NCI-H187 (cell line): ENCODE measurements at regions not wholly inside any gene's neighbourhood (a gene's known extent, or its start where the extent isn't known, plus 50 kb on each side); places are given as distances from the start of the nearest gene placed in this dataset.
"Not testable (repeated sequence)": the region's sequence is repeated elsewhere in the genome, so short reads cannot be mapped to it uniquely, and the experiment has no call there.

Source experiments
- DNase-seq, 2 experiments: peaks; one replicate each; lab custom pipeline; 2025; lab: John Stamatoyannopoulos, UW

DNA sequence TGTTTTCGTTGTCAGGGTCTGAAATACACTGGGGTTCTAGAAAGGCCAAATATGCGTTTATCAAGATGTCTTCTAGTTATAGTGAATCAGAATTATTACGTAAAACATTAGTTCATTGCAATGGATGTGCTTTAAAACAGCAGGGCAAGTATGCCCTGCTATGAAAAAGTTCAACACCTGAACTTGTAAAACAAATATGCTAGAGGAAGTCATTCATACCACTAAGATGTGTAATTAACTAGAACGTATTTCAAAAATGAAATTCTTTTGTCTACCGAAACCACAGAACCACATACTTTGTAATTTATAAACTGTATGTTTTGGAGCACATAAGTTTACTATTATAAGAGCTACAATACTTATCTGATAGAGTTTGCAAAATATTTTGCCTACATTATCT, 266.2 kb downstream of the KCTD12 start:
- no peak for DNase-seq

GRCh38 chr13:76619631-76620030, 266.6 kb downstream of the KCTD12 start:
- DNase-seq: no peak

DNA sequence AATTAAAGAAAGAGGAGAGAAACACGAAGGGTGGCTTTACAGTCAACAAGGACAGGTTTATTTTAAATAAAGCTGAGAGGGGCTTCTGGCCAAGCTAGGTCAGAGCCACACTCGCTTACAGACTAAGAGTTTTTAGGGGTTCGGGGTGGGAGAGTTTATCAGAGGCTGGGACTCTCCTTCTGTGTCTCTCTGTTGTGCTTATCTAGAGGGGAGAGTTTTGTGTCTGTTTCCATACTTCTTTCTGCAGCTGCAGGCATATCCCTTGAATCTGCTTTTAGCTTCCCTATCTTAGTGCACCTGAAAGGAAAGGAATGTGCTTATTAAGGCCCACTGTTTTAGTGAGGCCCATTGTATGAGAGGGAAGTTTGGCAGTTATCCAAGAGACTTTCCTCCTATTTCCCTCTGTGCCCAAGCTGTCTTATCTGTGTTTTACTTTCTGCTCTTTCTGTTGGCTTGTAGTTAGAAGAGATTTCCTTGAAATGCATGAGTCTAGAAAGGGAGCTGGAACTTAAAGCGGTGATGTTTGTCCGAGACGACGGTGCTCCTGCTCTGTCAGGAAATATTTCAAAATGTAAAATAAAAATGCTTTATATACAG, 275.3 kb downstream of the KCTD12 start:
- DNase-seq: no peak

DNA sequence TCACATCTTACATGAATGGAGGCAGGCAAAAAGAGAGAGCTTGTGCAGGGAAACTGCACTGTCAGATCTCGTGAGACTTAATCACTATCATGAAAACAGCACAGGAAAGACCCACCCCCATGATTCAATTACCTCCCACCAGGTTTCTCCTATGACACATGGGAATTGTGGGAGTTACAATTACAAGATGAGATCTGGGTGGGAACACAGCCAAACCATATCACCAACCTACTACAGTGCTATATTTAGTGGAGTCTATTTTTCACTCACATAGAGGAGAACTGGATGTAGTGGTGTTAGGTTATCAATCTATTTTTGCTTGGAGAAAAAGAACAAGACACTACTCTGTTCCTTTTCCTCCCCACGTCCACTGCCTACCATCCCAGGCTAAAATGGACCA, 276.6 kb downstream of the KCTD12 start:
- DNase-seq: no peak

GRCh38 chr13:76607866-76608265, 278.3 kb downstream of the KCTD12 start:
- no peak for DNase-seq

- no peak for DNase-seq
These were observed 286.1 kb downstream of the KCTD12 start for GRCh38 chr13:76600081-76600480.

- no peak for DNase-seq
These were observed 288.3 kb downstream of the KCTD12 start for GRCh38 chr13:76597868-76598267.

DNA sequence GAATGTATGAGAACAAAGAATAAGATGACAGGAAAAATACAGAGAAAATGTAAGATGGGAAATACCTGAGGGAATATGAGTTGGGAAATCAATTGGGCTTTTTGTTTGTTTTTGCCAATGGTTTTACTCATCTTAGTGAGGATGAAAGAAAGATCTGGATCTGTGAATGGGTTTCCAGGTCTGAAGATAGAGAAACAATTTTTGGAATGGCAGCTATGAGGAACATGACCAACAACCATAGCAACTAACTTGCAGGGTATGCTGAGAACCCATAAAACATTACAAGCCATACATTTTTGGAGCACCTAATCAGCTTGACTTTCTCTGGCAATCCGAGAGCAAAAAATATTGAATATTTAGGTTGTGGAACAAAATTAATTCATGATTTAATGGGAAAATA, 290.0 kb downstream of the KCTD12 start:
- DNase-seq: no peak

DNA sequence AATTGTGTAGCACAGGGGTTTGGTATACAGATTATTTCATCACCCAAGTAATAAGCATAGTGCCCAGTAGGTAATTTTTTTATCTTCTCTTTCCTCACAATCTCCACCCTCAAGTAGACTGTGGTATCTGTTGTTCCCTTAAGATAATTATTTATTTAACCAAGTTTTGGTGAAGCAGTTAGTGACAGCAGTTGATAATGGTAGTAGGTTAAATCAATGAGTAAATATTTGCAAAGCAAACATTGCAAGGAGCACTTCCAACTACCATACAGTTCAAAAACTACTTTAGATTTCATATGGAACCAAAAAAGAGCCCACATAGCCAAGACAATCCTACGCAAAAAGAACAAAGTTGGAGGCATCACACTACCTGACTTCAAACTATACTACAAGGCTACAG, 291.8 kb downstream of the KCTD12 start:
- no peak for DNase-seq

GRCh38 chr13:76586842-76587241, 299.4 kb downstream of the KCTD12 start:
- no peak for DNase-seq

DNA sequence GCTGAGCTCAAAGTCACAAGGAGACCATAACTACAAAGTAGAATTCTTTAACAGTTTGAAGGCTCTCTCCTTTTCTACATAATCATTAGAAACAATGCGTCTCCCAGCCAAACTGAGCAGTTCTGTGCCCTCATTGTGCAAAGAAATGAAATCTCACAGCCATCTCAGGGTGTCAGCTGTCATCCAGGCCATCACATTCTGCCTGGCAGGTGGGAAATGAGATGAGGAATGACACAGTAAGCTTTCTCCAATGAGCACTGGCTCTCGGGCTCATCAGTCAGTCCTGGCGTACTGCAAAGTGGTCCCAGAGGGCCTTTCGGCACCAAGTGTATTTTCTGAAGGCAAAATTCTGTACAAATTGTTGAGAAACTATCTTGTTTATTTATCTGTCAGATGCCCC, 306.5 kb downstream of the KCTD12 start:
- DNase-seq: no peak

- DNase-seq: not testable (repeated sequence)
These were observed 310.6 kb downstream of the KCTD12 start for GRCh38 chr13:76575634-76576033.

DNA sequence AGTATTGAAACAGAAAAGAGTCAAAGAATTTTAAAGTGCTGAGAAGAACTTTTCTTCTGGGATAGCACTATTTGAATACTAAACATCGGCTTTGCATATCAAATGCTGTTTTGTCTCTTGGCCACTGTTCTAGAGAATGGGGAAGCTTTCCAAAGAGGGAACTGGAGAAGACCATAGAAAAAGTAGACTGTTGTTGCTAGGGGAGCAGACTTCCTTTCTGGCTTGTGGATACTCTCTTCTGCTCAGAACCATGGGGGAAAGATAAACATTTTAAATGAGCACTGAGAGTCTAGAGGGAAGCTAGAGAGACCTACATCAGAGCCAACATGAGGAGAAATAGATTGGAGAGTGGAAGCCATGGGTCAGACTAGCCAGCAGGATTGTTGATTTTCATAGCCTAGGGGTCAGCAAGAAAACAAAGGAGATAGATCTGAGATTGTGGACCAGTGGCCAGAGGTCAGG, 315.7 kb downstream of the KCTD12 start:
- no peak for DNase-seq

DNA sequence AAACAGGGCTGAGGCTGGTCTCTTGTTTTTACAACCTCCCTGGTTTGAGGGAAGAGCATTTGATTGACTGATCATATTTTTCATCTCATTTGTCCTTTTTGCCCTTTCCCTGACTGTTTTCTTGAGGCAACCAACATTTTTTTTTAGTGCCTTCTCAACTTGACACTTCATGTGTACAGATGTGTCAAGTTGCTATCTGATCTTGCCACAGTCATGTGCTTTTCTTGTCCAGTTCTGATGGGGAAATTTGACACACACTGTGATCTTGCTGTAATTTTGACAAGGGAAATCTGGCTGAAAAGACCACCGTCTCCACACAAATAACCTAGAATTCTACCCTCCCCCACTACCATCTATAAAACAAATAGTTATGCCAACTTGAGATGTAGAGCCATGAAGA, 329.6 kb downstream of the KCTD12 start:
- no peak for DNase-seq

DNA sequence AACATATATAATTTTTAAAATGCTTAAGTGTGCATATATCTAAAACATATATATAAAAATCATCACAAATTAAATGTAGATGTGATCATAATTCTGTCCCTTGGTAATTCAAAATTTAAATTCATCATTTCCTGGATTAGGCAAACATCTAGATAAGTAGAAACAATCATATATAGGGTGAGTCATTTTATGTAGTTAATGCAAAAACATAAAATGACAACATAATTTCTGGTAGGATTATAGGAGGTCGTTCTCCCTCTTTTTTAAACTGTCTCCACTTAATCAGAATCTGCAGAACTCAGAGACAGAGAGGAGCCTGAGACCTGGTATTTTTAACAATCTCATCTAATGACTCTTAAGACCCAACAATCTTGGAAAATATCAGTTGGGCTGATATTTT, 333.4 kb downstream of the KCTD12 start:
- DNase-seq: no peak

DNA sequence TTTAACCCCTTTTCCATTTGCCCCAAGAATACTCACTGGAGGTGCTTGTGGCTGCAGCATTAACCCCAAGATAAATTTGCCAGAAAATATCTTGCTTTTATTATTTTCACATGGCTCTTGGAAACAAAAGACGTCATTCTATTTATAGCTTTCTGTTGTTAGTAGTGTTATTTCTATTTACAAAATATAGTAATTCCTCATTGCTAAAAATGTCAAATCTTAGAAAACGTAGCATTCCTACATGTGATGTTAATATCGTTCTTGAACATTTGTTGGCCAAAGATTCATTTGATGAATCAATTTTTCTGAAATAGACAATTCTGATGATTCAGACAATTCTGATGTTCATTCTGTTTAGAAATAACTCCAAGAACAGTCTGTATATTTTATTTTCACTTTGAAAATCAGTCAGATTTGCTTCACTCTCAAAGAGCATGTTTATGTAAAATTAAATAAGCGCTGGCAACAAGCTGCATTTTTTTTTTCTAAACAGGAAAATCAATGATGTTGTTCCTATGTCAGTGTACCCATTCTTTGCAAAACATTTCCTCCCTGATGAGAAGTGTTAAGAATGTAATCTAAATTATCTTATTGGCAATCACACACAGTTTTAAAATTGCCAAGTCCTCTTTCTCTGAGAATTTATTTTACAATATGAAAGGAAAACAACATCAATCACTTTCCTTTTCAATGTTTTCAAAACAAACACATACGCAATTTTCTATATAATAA, 334.0 kb downstream of the KCTD12 start:
- DNase-seq: no peak

GRCh38 chr13:76542176-76542575, 344.0 kb downstream of the KCTD12 start:
- DNase-seq: no peak

GRCh38 chr13:76538004-76538403, 348.2 kb downstream of the KCTD12 start:
- DNase-seq: no peak

- no peak for DNase-seq
These were observed 353.0 kb downstream of the KCTD12 start for GRCh38 chr13:76533251-76533650.

GRCh38 chr13:76527041-76527440, 359.2 kb downstream of the KCTD12 start:
- no peak for DNase-seq

- no peak for DNase-seq
These were observed 362.4 kb downstream of the KCTD12 start for GRCh38 chr13:76523740-76524340.

DNA sequence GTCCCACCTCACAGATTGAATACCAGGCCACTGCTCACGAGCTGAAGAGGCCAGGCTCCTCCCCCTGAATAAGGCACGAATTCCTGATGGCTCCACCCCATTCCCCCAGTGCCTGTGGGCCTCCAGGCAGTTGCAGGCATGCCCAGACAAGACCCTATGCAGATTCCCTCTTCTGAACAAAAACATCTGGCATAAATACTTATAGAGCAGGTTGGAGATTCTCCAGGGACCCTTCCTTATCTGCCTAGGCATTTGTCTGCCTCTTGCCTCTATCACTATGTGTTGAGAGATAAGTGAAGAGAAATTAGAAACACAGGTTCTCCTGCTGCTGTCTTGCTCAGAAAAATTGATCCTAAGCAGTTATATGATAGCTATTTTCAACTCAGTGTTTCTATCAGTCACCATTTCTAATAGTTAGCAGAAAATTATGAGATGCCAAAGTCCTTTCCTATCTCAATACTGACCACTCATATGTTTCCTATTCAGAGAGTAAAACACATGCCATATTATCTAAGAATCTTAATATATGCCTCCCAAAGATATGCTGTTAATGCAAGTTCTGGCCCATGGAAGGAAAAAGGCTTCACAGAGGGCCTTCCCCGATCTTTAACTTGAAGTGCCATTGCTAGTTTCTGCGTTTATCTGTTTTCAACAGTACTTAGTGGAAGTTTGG, 364.0 kb downstream of the KCTD12 start:
- no peak for DNase-seq

DNA sequence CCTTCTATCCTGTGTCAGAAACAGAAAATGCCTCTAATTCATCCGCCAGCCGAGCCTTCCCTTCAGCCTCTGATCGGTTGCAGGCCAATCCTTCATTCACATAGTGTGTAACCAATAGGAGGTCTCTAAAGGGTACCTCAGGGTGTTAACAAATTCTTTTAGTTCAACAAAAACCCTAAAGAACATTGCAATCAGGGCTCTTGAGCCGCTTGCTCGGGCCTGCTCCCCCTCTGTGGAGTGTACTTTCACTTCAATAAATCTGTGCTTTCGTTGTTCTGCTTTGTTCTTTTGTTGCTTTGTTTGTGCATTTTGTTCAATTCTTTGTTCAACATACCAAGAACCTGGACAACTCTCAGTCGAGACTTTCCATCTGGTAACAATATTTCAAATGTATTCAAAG, 366.5 kb downstream of the KCTD12 start:
- DNase-seq: no peak
